Neutrophil (primary cell): ENCODE measurements at regions not wholly inside any gene's neighbourhood (a gene's known extent, or its start where the extent isn't known, plus 50 kb on each side); places are given as distances from the start of the nearest gene placed in this dataset.

Source experiments
- H3K27ac ChIP-seq: fragments of 200-600 bp; sonication (generic); 2 replicates; pipeline ENCODE4 v1.5.1; 2016; ENCODE audit warnings: mild to moderate bottlenecking, moderate library complexity
- H3K27me3 ChIP-seq: fragments of 200-600 bp; sonication (generic); 2 replicates; pipeline ENCODE4 v1.6.0; 2016; ENCODE audit warnings: mild to moderate bottlenecking
- H3K36me3 ChIP-seq: fragments of 200-600 bp; sonication (generic); 2 replicates; pipeline ENCODE4 v1.5.1; 2017
- H3K4me1 ChIP-seq, 2 experiments: fragments of 200-600 bp in 1 of 2; sonication (generic) in 1 of 2; 1 replicate in 1 of 2; 2 replicates in 1 of 2; pipeline versions ENCODE4 v1.5.1 to v1.6.1; 2013 to 2016; ENCODE audit warnings: low read depth in 1 of 2, low read length in 1 of 2, mild to moderate bottlenecking in 1 of 2, moderate library complexity in 1 of 2; ENCODE audit not compliant: control insufficient read depth in 1 of 2, insufficient read depth in 1 of 2
- H3K4me3 ChIP-seq, 2 experiments: fragments of 200-600 bp in 1 of 2; sonication (generic) in 1 of 2; 1 replicate in 1 of 2; 2 replicates in 1 of 2; pipeline ENCODE4 v1.5.1; 2013 to 2016; ENCODE audit warnings: low read depth in 1 of 2, low read length in 1 of 2, mild to moderate bottlenecking in 1 of 2, moderate library complexity in 1 of 2
- H3K9me3 ChIP-seq: fragments of 200-600 bp; sonication (generic); 2 replicates; pipeline ENCODE4 v1.5.1; 2016
- TF ChIP-seq, protein P1 (sequence below): fragments of 200-600 bp; sonication (generic); IDR thresholded peaks from 2 replicates; pipeline ENCODE4 v1.5.1; 2016; ENCODE audit warnings: antibody characterized with exemption

DNA sequence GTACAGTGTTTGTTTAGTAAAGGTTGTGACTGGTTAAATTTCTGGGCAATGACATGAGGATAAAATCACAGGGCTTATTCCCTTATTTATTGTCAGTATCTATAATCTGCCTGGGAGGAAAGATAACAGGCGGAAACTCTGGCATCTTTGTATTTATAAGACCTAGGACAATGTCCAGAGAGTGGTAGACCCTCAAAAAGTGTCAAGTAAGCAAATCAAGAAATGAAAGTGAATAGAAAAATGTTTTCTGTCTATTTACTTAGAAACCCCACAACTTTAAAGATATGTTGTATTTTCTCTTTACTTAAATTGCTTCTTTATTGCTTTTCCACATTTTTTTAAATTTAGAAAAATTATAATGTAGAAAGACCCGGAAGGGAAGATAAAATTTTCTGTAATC lies 544.6 kb downstream of the EDEM1 start:
- H3K9me3 ChIP-seq = no peaks in the 10 kb centered on the region
- H3K27ac ChIP-seq = no peak overlapping the region
- no peaks in the 10 kb centered on the region for H3K36me3 ChIP-seq
- H3K4me3 ChIP-seq = no peak overlapping the region
- no peaks in the 10 kb centered on the region for H3K27me3 ChIP-seq
- H3K4me1 ChIP-seq = no peaks in the 10 kb centered on the region
- TF ChIP-seq, protein P1, sequence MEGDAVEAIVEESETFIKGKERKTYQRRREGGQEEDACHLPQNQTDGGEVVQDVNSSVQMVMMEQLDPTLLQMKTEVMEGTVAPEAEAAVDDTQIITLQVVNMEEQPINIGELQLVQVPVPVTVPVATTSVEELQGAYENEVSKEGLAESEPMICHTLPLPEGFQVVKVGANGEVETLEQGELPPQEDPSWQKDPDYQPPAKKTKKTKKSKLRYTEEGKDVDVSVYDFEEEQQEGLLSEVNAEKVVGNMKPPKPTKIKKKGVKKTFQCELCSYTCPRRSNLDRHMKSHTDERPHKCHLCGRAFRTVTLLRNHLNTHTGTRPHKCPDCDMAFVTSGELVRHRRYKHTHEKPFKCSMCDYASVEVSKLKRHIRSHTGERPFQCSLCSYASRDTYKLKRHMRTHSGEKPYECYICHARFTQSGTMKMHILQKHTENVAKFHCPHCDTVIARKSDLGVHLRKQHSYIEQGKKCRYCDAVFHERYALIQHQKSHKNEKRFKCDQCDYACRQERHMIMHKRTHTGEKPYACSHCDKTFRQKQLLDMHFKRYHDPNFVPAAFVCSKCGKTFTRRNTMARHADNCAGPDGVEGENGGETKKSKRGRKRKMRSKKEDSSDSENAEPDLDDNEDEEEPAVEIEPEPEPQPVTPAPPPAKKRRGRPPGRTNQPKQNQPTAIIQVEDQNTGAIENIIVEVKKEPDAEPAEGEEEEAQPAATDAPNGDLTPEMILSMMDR = no peak

DNA sequence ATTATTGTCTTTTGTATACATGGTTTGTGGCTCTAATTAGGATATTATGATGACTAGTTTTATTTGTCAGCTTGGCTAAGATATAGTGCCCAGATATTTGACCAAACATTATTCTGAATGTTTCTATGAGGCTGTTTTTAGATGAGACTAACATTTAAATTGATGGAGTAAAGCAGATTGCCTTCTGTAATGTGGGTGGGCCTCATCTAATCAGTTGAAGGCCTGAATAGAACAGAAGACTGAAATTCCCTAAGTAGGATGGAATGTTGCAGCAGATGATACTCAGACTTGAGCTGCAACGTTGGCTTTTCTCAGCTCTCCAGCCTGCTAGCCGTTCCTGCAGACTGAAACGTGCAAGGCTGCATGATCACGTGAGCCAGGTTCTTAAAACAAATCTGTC lies 546.5 kb downstream of the EDEM1 start:
- H3K9me3 ChIP-seq = no peaks in the 10 kb centered on the region
- no peaks in the 10 kb centered on the region for H3K36me3 ChIP-seq
- peaks cover 0 to 7% of the 10 kb centered on the region in 2 experiments for H3K4me1 ChIP-seq
- no peaks in the 10 kb centered on the region for H3K27me3 ChIP-seq
- H3K4me3 ChIP-seq = no peak overlapping the region
- TF ChIP-seq, protein P1 = no peak
- no peak overlapping the region for H3K27ac ChIP-seq

DNA sequence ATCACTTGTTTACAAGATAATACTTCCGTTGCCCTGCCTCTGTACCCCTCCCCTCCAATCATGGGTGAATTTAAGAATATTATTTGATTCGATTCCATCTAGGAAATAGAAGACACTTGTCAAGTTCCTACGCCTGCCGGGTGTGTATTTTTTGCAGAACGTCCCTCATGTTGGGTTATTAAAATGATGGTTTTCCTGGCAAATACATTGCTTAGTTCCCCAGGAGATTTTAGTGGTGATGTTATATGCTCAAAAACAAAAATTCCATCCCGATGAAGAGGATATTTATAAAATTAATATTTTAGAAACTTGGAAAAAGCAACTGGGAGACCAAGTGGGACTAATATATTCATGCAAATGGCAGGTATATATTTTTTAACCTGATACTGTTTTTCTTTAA lies 548.4 kb downstream of the EDEM1 start:
- no peaks in the 10 kb centered on the region for H3K27me3 ChIP-seq
- H3K4me3 ChIP-seq = no peak overlapping the region
- H3K4me1 ChIP-seq = peaks cover 0 to 7% of the 10 kb centered on the region in 2 experiments
- H3K36me3 ChIP-seq = no peaks in the 10 kb centered on the region
- no peaks in the 10 kb centered on the region for H3K9me3 ChIP-seq
- TF ChIP-seq, protein P1 = no peak
- H3K27ac ChIP-seq = no peak overlapping the region

DNA sequence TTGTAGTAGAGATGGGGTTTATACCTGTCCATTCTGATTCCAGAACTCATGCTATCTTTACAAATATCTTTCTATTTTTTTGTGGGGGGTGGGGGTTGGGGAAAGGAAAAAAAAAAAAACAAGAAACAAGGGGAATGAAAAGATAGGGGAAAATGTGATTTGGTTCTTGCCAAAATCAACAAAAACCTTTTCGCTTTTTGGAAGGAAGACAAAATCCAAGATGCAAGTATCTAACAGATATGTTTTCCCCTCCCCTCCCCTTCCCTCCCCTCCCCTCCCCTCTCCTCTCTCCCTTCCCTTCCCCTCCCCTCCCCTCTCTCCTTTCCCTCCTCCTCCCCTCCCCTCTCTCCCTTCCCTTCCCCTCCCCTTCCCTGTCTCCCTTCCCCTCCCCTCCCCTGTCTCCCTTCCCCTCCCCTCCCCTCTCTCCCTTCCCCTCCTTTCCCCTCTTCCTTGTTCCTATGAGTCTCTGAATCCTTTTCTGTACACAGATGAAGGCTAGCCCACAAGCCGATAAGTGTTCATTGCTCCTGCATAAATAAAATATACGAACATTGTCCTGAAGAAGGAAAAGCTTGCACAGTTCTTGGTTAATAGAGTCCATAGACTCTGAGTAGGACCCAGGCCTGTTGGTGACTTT lies 551.9 kb downstream of the EDEM1 start:
- TF ChIP-seq, protein P1 = no peak
- no peak overlapping the region for H3K27ac ChIP-seq
- no peaks in the 10 kb centered on the region for H3K27me3 ChIP-seq
- peaks cover 0 to 7% of the 10 kb centered on the region in 2 experiments for H3K4me1 ChIP-seq
- no peaks in the 10 kb centered on the region for H3K9me3 ChIP-seq
- no peaks in the 10 kb centered on the region for H3K36me3 ChIP-seq
- no peak overlapping the region for H3K4me3 ChIP-seq

DNA sequence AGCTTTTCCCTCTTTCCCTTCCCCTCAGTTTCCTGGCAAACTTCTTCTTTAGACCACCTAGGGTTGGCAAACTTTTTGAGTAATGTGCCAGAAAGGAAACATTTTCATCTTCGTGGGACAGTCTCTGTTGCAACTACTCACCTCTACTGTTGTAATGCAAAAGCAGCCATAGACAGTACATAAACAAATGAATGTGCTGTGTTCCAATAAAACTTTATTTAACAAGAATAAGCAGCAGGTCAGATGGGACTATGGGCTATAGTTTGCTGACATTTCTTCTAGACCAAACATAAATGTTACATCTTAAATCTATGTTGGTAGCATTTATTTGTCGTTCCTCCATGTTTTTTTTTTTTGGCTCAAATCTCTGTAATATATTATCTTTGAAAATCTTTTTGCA lies 552.4 kb downstream of the EDEM1 start:
- H3K27ac ChIP-seq = no peak overlapping the region
- H3K36me3 ChIP-seq = no peaks in the 10 kb centered on the region
- peaks cover 0 to 7% of the 10 kb centered on the region in 2 experiments for H3K4me1 ChIP-seq
- H3K4me3 ChIP-seq = no peak overlapping the region
- H3K27me3 ChIP-seq = no peaks in the 10 kb centered on the region
- H3K9me3 ChIP-seq = no peaks in the 10 kb centered on the region
- TF ChIP-seq, protein P1 = no peak
